GM21423 (cell line): ENCODE measurements at regions not wholly inside any gene's neighbourhood (a gene's known extent, or its start where the extent isn't known, plus 50 kb on each side); places are given as distances from the start of the nearest gene placed in this dataset.
"Not testable (repeated sequence)": the region's sequence is repeated elsewhere in the genome, so short reads cannot be mapped to it uniquely, and the experiment has no call there.

Experiments
- ATAC-seq: cut with Tn5 transposase; IDR thresholded peaks from one replicate; pipeline ENCODE4 v1.9.1; 2021; ENCODE audit warnings: mild to moderate bottlenecking, moderate library complexity; ENCODE audit not compliant: unreplicated experiment

GRCh38 chr6:85360794-85361642, 88.9 kb upstream of the NT5E start:
- no peak for ATAC-seq

DNA sequence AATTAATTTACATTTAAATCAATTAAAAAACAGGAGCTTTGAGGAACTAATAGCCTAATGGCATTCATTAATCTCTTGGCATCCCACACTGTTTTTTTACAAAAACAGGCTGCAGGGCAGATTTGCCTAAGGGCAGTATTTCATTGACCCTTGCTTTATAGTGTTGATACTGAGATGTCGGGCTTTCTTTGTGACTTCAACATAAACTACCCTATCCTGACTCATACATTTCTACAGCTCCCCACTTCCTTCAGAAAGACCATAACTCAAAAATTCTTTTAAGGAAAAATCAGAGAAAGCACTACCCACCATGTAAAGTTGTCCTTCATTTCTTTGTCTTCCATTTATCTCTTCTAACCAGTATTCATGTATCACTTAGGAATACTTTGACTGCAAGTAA, 92.2 kb upstream of the NT5E start:
- no peak for ATAC-seq

DNA sequence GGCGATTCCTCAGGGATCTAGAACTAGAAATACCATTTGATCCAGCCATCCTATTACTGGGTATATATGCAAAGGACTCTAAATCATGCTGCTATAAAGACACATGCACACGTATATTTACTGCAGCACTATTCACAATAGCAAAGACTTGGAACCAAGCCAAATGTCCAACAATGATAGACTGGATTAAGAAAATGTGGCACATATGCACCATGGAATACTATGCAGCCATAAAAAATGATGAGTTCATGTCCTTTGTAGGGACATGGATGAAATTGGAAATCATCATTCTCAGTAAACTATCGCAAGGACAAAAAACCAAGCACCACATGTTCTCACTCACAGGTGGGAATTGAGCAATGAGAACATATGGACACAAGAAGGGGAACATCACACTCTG, 93.1 kb upstream of the NT5E start:
- not testable (repeated sequence) for ATAC-seq

GRCh38 chr6:85355816-85356215, 94.1 kb upstream of the NT5E start:
- ATAC-seq, result no peak

DNA sequence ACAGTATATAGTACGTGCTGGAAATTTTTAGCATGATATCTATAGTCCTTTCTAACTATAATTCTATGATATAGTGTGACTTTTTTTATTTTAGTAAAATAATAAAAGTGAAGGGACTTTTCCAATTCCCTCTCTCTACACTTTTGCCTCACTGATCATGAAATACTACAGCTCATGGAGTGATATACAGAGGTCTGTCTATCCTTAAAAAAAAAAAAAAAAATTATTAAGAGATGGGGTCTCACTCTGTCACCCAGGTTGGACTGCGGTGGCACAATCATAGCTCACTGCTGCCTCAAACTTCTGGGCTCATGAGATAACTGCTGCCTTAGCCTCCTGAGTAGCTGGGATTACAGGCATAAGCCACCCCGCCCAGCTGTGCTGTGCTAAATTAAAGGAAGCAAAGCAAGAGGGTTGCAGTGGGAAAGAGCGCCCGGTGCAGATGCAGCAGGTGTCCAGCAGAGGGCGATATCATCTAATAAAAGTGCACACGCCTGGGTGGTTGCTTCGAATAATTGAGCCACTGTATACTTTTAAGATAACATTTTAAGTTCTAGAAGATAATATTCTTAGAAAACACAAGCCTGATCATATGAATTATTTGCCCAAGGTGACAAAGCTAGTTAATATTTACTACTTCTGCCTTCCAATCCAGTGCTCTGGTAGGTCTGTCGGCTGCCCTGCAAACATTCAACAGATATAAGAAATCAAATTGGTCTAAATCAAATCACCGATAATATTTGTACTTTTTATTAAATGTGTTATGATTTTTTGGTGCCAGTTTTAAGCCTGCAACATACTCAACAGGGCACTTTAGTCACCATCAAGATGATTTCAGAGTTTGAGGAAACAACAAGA, 94.9 kb upstream of the NT5E start:
- ATAC-seq, result peak; percentile 86

GRCh38 chr6:85353012-85353411, 96.9 kb upstream of the NT5E start:
- no peak for ATAC-seq

GRCh38 chr6:85348643-85349042, 101.2 kb upstream of the NT5E start:
- no peak for ATAC-seq

DNA sequence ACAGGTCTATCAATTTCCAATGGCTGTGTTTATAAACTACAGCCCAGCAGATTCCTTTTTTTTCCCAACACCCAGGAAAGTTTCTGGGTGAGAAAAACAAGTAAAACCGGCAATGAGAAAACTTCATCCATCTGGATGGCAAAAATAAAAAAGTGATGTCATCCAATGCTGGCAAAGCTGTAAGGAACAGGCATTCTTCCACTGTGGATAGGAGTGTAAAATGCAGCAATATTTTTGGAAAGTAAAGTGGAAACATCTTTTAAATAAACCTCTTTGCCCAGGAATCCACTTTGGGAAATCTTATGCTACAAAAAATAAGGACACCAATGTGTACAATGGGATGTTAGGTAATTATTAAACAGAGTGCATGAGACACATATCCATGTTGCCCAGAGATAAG, 102.1 kb upstream of the NT5E start:
- ATAC-seq, result no peak

GRCh38 chr6:85346196-85346595, 103.7 kb upstream of the NT5E start:
- ATAC-seq, result no peak

GRCh38 chr6:85344996-85345395, 104.9 kb upstream of the NT5E start:
- no peak for ATAC-seq

DNA sequence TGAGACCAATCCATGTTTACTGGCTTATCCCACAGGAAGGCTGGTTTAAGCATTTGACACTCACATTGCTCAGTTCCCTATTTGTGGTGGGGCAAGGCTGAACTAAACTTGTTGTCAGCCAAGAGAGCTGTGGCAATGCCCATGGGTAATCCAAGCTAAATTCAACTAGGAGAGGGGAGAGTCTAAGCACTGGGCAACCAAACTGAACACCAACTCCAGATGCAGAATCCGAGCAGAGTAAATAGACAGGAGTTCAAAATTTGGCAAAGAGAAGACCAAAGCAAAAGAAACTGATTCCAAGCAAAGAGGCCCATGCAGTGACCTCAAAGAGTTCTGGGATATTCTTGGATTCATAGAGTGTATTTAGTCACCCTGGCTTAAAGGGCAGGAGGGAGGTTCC, 106.5 kb upstream of the NT5E start:
- no peak for ATAC-seq

GRCh38 chr6:85329196-85329595, 120.7 kb upstream of the NT5E start:
- no peak for ATAC-seq

DNA sequence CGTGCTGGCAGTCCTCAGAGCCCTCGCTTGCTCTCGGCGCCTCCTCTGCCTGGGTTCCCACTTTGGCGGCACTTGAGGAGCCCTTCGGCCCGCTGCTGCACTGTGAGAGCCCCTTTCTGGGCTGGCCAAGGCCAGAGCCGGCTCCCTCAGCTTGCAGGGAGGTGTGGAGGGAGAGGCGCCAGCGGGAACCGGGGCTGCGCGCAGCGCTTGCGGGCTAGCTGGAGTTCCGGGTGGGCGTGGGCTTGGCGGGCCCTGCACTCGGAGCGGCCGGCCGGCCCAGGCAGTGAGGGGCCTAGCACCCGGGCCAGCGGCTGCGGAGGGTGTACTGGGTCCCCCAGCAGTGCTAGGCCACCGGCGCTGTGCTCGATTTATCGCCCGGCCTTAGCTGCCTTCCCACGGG, 124.1 kb upstream of the NT5E start:
- not testable (repeated sequence) for ATAC-seq

- peak; percentile 76 for ATAC-seq
Measured at GRCh38 chr6:85323435-85324040, 126.3 kb upstream of the NT5E start.

DNA sequence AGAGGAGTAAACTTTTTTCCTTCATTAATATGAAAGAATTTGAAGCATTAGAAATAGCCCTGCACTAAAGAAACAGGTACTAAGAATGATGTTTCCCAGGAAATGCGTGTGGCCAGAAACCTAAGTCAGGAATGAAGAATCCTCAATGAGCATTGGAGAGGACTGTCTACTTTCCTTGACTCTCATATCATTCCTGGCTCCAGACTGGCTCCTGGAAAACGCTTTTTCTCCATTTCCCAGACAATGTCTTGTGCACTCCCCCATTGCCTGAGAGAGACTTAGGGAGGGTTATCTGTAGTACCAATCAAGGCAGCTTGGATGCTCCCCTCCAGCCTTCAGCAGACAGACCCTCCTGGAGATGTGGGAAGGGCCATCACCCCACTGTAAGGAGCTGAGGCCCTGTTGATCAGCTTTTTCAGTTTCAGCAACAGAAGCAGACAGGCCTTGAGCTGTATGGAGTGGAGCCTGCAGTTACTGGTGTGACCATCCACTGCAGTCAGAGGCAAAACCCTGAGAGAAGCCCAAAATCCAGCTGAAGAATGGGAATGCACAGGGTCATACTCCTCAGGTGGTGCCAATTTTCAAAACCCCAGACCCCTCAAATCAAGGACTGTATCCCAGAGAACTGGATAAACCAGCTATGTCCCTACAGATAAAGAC, 127.3 kb upstream of the NT5E start:
- no peak for ATAC-seq

DNA sequence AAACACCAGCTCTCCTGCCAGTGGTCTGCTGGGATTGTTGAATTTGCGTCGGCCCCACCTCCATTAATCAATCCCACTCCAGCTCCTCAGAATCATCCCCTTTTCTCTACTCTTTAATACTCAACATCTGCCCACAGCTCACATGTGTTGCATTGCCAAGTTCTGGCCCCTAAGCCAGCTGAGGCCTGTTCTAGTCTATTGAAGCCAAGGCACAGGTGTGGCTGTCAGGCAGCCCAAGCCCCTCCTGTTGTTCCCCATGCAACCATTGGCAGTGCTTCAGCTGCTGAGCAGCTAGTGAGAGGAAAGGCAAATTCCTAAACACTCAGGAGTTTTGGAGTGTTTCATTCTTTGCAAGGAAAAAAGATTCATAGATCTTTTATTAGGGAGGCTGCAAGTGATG, 128.0 kb upstream of the NT5E start:
- ATAC-seq, result no peak

- no peak for ATAC-seq
Measured at GRCh38 chr6:85314586-85314985, 135.3 kb upstream of the NT5E start.

GRCh38 chr6:85300581-85300980, 149.3 kb upstream of the NT5E start:
- ATAC-seq, result no peak

DNA sequence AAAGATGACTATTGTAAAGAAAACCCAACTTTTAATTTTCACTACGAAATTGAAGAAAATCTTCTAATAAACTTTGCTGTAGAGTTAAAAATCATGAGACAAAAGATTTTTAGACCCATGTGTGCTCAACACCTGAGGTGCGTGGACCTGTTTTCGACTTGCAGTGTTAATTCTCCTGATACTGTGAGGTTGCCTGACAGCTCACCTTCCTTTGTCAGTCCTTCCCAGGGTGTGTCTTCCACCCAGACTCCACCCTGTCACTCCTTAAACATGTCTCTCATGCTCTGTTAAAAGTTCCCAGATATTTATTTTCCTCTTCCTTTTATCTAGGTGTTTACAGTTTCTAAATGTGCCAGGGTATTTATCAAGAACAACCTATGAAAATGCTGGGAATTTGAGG, 151.3 kb upstream of the NT5E start:
- ATAC-seq, result no peak

GRCh38 chr6:85291326-85291725, 158.6 kb upstream of the NT5E start:
- no peak for ATAC-seq

- ATAC-seq, result no peak
Measured at GRCh38 chr6:85287654-85288053, 162.2 kb upstream of the NT5E start.
